Left lung (tissue), 4 donors: ENCODE measurements at regions not wholly inside any gene's neighbourhood (a gene's known extent, or its start where the extent isn't known, plus 50 kb on each side); places are given as distances from the start of the nearest gene placed in this dataset.

Source experiments
- ATAC-seq: fragments of 200-7000 bp; cut with Tn5 transposase; one replicate; pipeline ENCODE4 v1.9.1; 2020; ENCODE audit warnings: moderate library complexity
- DNase-seq, 4 donors: peaks; one replicate each; pipeline ENCODE4 v3.0.0-alpha.2; 2013 to 2020
- H3K27ac ChIP-seq, 2 donors: fragments of 200-600 bp; sonication (generic) in 1 of 2; one replicate each; pipeline versions ENCODE4 v1.5.0 to v1.8.0; 2020 to 2021
- H3K27me3 ChIP-seq, 2 donors: fragments of 200-600 bp; sonication (generic) in 1 of 2; one replicate each; pipeline versions ENCODE4 v1.5.0 to v1.8.0; 2020 to 2021
- H3K36me3 ChIP-seq, 2 donors: fragments of 200-600 bp; sonication (generic) in 1 of 2; one replicate each; pipeline versions ENCODE4 v1.5.0 to v1.8.0; 2020 to 2021
- H3K4me1 ChIP-seq, 2 donors: fragments of 200-600 bp; one replicate each; pipeline ENCODE4 v1.8.0; 2021
- H3K4me3 ChIP-seq, 2 donors: fragments of 200-600 bp; sonication (generic) in 1 of 2; one replicate each; pipeline versions ENCODE4 v1.5.0 to v1.8.0; 2020 to 2021; ENCODE audit warnings: mild to moderate bottlenecking in 1 of 2
- H3K9me3 ChIP-seq, 2 donors: fragments of 200-600 bp; sonication (generic) in 1 of 2; one replicate each; pipeline versions ENCODE4 v1.5.0 to v1.8.0; 2020 to 2021
- intact Hi-C, 2 donors: fragments of 100-400 bp; cut with DNase I; formaldehyde crosslinking; loops; one replicate each; pipeline versions ENCODE4 v1.11.2 to v1.14.2; 2022
- TF ChIP-seq, protein P1 (sequence below), 2 donors: fragments of 200-600 bp; sonication (generic) in 1 of 2; IDR thresholded peaks; one replicate each; pipeline versions ENCODE4 v1.5.0 to v1.8.0; 2021; ENCODE audit warnings: antibody characterized with exemption in 2 of 2
- donor health status: DM: no; HTN: yes; CAD: no.
- donor health status: DM: no; HTN: no; CAD: no.

DNA sequence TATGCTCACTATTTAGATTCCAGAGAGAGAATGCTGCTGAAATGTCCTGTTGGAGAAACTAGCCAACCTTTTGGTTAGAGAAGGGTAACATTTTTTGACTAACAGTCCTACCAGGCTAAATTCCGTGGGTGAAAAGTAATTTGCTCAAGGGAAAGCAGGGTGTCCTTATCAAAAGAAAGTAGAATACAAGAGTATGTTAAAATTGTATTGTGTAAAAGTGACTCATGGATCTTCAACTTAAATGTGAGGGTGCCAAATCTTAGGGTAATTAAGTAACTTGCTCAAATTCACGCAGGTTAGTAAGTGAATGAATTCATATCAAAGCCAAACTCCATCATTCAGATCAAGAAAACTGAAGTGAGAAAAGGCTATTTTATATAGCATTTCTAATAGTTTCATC is 81.7 kb downstream of the PCDH7 start:
- ATAC-seq (no peak), DNase-seq (no peak)
- TF ChIP-seq, protein P1, sequence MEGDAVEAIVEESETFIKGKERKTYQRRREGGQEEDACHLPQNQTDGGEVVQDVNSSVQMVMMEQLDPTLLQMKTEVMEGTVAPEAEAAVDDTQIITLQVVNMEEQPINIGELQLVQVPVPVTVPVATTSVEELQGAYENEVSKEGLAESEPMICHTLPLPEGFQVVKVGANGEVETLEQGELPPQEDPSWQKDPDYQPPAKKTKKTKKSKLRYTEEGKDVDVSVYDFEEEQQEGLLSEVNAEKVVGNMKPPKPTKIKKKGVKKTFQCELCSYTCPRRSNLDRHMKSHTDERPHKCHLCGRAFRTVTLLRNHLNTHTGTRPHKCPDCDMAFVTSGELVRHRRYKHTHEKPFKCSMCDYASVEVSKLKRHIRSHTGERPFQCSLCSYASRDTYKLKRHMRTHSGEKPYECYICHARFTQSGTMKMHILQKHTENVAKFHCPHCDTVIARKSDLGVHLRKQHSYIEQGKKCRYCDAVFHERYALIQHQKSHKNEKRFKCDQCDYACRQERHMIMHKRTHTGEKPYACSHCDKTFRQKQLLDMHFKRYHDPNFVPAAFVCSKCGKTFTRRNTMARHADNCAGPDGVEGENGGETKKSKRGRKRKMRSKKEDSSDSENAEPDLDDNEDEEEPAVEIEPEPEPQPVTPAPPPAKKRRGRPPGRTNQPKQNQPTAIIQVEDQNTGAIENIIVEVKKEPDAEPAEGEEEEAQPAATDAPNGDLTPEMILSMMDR (IDR thresholded peaks at IDR 0.05): no peak
- Histone ChIP-seq H3K9me3 (peaks cover 0 to 8% of the 10 kb centered on the region in 2 donors), H3K4me1 (no peaks in the 10 kb centered on the region), H3K4me3 (no peak overlapping the region), H3K36me3 (no peaks in the 10 kb centered on the region), H3K27ac (no peak overlapping the region), H3K27me3 (no peaks in the 10 kb centered on the region)
- intact Hi-C loops: no loop called here

DNA sequence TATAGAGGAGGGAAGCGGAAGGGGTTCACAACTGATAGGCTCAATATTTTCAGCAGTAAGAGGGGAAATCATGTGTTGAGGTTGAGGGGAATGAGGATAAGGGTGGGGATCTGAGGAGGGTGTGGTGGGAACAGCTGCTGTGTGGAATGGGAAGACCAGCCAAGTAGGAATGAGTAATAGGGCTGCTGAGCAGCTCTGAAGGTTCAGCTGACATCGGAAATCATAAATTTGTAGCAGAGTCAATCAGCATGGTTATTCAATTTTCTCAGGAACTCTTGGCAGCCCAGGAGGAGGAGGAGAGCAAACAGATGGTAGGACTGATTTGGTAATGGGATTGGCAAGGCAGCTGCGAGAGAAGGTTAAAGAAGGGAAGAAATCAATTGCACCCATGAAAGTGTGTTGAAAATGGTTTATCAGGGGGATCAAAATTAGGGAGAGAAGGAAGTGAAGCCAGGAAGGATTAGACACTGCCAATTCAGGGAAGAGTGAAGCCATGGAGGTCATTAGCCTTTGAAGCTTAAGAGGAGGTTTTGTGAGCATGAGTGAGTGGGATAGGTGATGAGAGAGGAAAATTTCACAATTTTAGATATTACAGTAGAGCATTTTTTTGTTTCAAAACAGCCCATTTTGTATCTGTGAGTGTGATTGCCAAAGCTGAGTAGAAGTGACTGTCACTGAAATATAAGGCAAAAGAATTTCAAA is 82.6 kb downstream of the PCDH7 start:
- H3K27me3 ChIP-seq: no peaks in the 10 kb centered on the region
- TF ChIP-seq, protein P1 (IDR thresholded peaks at IDR 0.05): no peak
- H3K4me3 ChIP-seq: no peak overlapping the region
- ATAC-seq: no peak
- H3K36me3 ChIP-seq: no peaks in the 10 kb centered on the region
- no peak for DNase-seq
- no peak overlapping the region for H3K27ac ChIP-seq
- H3K4me1 ChIP-seq: no peaks in the 10 kb centered on the region
- peaks cover 0 to 8% of the 10 kb centered on the region in 2 donors for H3K9me3 ChIP-seq
- intact Hi-C loops: no loop called here

DNA sequence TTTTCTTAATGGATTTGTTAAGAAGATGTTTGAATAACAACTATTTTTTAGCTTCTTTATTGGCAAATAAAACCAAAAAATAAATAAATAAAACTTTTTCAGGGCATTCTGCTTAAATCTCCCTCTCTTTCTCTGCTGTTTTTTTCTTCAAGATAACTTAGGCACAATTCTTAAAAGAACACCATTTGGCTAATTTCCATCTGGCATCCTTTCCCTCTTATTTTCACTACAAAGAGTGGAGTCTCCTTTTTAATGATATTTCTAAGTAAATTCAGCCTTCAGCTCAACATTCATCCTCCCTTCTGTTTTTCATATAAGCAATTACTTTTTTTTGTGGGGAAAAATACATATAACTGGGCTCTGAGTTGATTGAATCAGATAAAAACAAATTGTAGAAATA is 88.1 kb downstream of the PCDH7 start:
- DNase-seq: peak in 2 of 4 donors; percentile 45 to 67
- H3K4me1 ChIP-seq: no peaks in the 10 kb centered on the region
- TF ChIP-seq, protein P1 (IDR thresholded peaks at IDR 0.05): no peak
- no peak overlapping the region for H3K4me3 ChIP-seq
- no peaks in the 10 kb centered on the region for H3K36me3 ChIP-seq
- H3K27me3 ChIP-seq: no peaks in the 10 kb centered on the region
- peaks cover 0 to 8% of the 10 kb centered on the region in 2 donors for H3K9me3 ChIP-seq
- H3K27ac ChIP-seq: no peak overlapping the region
- ATAC-seq: no peak
- intact Hi-C loops: no loop called here

DNA sequence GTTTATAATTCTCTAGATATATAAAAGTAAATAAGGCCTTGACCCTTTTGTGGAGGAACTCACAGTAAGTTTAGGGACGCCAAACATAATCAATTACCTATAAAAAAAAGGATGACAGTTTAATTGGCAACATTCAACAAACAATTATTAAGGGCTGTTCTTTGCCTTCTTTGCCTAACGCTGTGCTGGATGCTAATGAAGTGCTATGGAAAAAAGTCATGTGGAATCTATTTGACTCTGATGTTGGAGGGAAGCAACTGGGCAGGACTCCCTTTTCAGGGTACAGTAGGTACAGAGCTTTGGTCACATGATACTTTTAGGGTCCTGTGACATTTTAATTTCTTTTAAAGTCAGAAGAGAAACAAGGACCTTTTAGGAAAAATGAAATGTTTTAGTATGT is 91.1 kb downstream of the PCDH7 start:
- Histone ChIP-seq H3K9me3 (no peaks in the 10 kb centered on the region), H3K36me3 (no peaks in the 10 kb centered on the region), H3K4me3 (no peak overlapping the region), H3K27ac (no peak overlapping the region), H3K27me3 (no peaks in the 10 kb centered on the region), H3K4me1 (no peaks in the 10 kb centered on the region)
- intact Hi-C loops: no loop called here
- DNase-seq (no peak), ATAC-seq (no peak)
- TF ChIP-seq, protein P1 (IDR thresholded peaks at IDR 0.05): no peak

DNA sequence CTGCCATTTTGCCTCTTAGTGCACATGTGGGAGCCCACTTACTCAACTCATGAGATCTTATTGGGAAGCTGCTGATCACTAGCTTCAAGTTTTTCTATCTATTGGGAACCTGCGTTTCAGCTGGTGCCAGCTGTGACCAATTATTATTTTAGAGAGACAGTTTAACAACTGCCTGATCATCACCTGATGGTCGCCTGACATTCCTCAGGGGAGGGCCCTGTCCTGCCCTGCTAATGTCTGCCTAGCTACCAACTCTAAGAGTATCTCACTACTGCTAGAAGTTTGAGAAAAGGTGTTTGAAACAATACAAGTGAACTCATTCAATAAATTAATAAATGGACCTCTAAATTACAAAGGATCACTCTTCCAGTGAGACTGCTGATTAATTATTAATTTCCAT is 95.5 kb downstream of the PCDH7 start:
- ATAC-seq (no peak), DNase-seq (no peak)
- Histone ChIP-seq H3K9me3 (no peaks in the 10 kb centered on the region), H3K4me3 (no peak overlapping the region), H3K27me3 (no peaks in the 10 kb centered on the region), H3K36me3 (no peaks in the 10 kb centered on the region), H3K4me1 (no peaks in the 10 kb centered on the region), H3K27ac (no peak overlapping the region)
- TF ChIP-seq, protein P1 (IDR thresholded peaks at IDR 0.05): no peak
- intact Hi-C loops: no loop called here
